HL-60 (cell line): ENCODE measurements at regions not wholly inside any gene's neighbourhood (a gene's known extent, or its start where the extent isn't known, plus 50 kb on each side); places are given as distances from the start of the nearest gene placed in this dataset.

Experiments used
- DNase-seq, 2 experiments: peaks; one replicate each; pipeline ENCODE4 v3.0.0-alpha.2; 2010 to 2020; ENCODE audit warnings: low read depth in 1 of 2, low spot score in 1 of 2
- H3K27ac ChIP-seq: fragments of 250-450 bp; sonication (Bioruptor Pico); replicated peaks from 2 replicates; pipeline ENCODE4 v1.5.1; 2020; ENCODE audit warnings: mild to moderate bottlenecking, moderate library complexity
- H3K27me3 ChIP-seq: fragments of 250-450 bp; sonication (Bioruptor Pico); 2 replicates; pipeline ENCODE4 v1.5.1; 2021; ENCODE audit warnings: mild to moderate bottlenecking, moderate library complexity; ENCODE audit not compliant: insufficient read depth, poor library complexity, severe bottlenecking
- H3K4me3 ChIP-seq: replicated peaks from 2 replicates; pipeline ENCODE4 v1.5.1; 2011; ENCODE audit warnings: mild to moderate bottlenecking, control low read depth, low read length; ENCODE audit not compliant: insufficient read depth
- GABPA ChIP-seq: IDR thresholded peaks from 2 replicates; pipeline ENCODE4 v1.6.1; 2012; ENCODE audit warnings: low read depth
- POLR2AphosphoS5 ChIP-seq: IDR thresholded peaks from 2 replicates; pipeline ENCODE4 v1.6.1; 2012; ENCODE audit warnings: low read depth
- SPI1 ChIP-seq: IDR thresholded peaks from 2 replicates; pipeline ENCODE4 v1.6.1; 2012; ENCODE audit warnings: low read depth, mild to moderate bottlenecking, borderline replicate concordance
- TF ChIP-seq, protein P1 (sequence below): IDR thresholded peaks from one replicate; pipeline ENCODE4 v1.5.1; 2011; ENCODE audit warnings: low read length, control low read depth, inconsistent platforms; ENCODE audit not compliant: insufficient read depth
- TF ChIP-seq, protein P2 (sequence below): IDR thresholded peaks from 2 replicates; pipeline ENCODE4 v1.6.1; 2012; ENCODE audit warnings: low read depth; ENCODE audit not compliant: insufficient replicate concordance

DNA sequence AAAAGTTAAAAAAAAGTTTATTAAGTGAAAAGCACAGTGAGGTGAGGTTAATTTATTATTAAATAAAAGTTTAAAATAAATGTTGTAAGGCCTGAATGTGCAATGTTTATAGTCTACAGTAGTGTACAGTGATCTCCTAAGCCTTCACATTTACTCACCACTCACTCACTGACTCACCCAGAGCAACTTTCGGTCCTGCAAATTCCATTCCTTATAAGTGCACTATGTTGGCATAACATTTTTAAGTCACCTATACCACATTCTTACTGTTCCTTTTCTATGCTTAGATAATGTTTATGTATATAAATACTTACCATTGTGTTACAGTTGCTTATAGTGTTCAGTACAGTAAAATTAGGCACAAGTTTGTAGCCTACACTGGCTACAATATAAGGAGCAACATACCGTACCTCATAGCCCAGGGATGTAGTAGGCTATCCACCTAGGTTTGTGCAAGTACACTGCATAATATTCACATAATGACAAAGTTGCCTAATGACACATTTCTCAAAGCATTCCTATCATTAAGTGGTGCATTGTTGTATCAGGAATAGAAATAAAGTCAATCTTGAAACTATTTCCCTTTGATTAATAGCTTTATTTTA lies 426.5 kb upstream of the BRINP3 start:
- TF ChIP-seq, protein P1, sequence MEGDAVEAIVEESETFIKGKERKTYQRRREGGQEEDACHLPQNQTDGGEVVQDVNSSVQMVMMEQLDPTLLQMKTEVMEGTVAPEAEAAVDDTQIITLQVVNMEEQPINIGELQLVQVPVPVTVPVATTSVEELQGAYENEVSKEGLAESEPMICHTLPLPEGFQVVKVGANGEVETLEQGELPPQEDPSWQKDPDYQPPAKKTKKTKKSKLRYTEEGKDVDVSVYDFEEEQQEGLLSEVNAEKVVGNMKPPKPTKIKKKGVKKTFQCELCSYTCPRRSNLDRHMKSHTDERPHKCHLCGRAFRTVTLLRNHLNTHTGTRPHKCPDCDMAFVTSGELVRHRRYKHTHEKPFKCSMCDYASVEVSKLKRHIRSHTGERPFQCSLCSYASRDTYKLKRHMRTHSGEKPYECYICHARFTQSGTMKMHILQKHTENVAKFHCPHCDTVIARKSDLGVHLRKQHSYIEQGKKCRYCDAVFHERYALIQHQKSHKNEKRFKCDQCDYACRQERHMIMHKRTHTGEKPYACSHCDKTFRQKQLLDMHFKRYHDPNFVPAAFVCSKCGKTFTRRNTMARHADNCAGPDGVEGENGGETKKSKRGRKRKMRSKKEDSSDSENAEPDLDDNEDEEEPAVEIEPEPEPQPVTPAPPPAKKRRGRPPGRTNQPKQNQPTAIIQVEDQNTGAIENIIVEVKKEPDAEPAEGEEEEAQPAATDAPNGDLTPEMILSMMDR = no peak
- TF ChIP-seq GABPA (no peak), POLR2AphosphoS5 (no peak), SPI1 (no peak)
- TF ChIP-seq, protein P2, sequence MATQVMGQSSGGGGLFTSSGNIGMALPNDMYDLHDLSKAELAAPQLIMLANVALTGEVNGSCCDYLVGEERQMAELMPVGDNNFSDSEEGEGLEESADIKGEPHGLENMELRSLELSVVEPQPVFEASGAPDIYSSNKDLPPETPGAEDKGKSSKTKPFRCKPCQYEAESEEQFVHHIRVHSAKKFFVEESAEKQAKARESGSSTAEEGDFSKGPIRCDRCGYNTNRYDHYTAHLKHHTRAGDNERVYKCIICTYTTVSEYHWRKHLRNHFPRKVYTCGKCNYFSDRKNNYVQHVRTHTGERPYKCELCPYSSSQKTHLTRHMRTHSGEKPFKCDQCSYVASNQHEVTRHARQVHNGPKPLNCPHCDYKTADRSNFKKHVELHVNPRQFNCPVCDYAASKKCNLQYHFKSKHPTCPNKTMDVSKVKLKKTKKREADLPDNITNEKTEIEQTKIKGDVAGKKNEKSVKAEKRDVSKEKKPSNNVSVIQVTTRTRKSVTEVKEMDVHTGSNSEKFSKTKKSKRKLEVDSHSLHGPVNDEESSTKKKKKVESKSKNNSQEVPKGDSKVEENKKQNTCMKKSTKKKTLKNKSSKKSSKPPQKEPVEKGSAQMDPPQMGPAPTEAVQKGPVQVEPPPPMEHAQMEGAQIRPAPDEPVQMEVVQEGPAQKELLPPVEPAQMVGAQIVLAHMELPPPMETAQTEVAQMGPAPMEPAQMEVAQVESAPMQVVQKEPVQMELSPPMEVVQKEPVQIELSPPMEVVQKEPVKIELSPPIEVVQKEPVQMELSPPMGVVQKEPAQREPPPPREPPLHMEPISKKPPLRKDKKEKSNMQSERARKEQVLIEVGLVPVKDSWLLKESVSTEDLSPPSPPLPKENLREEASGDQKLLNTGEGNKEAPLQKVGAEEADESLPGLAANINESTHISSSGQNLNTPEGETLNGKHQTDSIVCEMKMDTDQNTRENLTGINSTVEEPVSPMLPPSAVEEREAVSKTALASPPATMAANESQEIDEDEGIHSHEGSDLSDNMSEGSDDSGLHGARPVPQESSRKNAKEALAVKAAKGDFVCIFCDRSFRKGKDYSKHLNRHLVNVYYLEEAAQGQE = no peak
- no peaks in the 10 kb centered on the region for H3K27me3 ChIP-seq
- H3K27ac ChIP-seq = no peak overlapping the region
- DNase-seq = no peak
- no peak overlapping the region for H3K4me3 ChIP-seq

DNA sequence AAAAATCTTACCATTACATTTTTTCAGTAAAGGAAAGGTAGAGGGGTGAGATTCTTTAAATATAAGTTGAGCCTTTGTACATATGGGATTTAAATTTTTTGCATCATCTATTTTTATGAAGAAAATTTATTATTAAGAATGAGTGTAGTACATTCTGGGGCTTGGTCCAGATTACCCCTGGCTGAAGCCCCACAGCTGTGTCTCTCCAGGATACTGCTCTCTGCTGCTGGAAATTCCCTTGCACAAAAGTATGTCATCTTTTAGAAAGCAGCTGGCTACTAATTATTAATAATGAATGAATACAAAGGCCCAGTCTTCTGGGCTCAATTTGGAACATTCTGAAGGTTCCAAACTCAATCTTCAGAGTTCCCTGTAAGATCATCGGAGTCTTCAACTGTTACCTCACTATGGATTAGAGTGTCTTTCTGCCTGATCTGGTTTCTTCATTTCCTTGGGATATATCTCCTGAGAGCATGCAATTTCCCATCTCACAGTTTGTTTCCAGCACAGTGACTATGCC lies 428.6 kb upstream of the BRINP3 start:
- no peak overlapping the region for H3K27ac ChIP-seq
- DNase-seq = no peak
- H3K4me3 ChIP-seq = no peak overlapping the region
- TF ChIP-seq GABPA (no peak), POLR2AphosphoS5 (no peak)
- TF ChIP-seq, protein P1 = no peak
- TF ChIP-seq, protein P2 = no peak
- no peaks in the 10 kb centered on the region for H3K27me3 ChIP-seq

DNA sequence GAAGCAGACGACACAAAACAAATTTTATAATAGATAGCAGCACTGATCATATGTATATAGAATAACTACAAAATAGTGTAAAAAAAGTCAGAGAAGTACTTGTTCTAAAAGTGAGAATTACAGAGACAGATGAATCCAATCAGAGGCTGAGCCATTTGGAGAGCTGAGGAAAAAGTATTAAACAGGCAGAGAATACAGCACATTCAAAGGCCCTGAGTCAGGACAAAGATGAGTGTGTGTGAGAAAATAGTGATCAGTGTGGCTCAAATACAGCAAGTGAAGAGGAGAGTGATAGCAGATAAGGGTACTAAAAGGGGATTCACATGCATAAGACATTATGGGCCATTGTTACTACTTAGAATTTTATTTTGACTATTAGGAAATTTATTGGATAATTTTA lies 430.6 kb upstream of the BRINP3 start:
- TF ChIP-seq, protein P2 = no peak
- no peak for TF ChIP-seq GABPA
- no peak for TF ChIP-seq SPI1
- TF ChIP-seq POLR2AphosphoS5 = no peak
- TF ChIP-seq, protein P1 = no peak
- DNase-seq = no peak
- H3K27me3 ChIP-seq = no peaks in the 10 kb centered on the region
- H3K27ac ChIP-seq = no peak overlapping the region
- H3K4me3 ChIP-seq = no peak overlapping the region
